Panc1 (cell line): ENCODE measurements at regions not wholly inside any gene's neighbourhood (a gene's known extent, or its start where the extent isn't known, plus 50 kb on each side); places are given as distances from the start of the nearest gene placed in this dataset.
A peak's percentile ranks its signal among the peaks of the same experiment; 100 is the strongest.

Experiments
- ATAC-seq: fragments of 200-7000 bp; cut with Tn5 transposase; 2 replicates; pipeline ENCODE4 v1.9.1; 2020; ENCODE audit warnings: mild to moderate bottlenecking, moderate library complexity
- BruUV-seq: library from RNA; stranded (reverse); fragments of 400-500 nt; replicated peaks from 2 replicates; lab custom pipeline; 2021; lab: Mats Ljungman, UMichigan
- CTCF ChIA-PET: fragments of 300-600 bp; sonication (Branson Sonifier 250); formaldehyde crosslinking; loops from one replicate; lab custom pipeline; 2022; ENCODE audit warnings: antibody characterized with exemption; lab: Charles Lee
- POLR2A ChIA-PET: fragments of 300-600 bp; sonication (Branson Sonifier 250); formaldehyde crosslinking; loops from one replicate; lab custom pipeline; 2022; ENCODE audit warnings: antibody characterized with exemption; lab: Charles Lee
- DNase-seq: peaks from one replicate; pipeline ENCODE4 v3.0.0-alpha.2; 2010; ENCODE audit warnings: low read depth, low spot score
- H3K27ac ChIP-seq: 2 replicates; pipeline ENCODE4 v1.5.1; 2011; ENCODE audit warnings: mild to moderate bottlenecking, low read length, inconsistent platforms
- H3K27me3 ChIP-seq: fragments of 200-500 bp; sonication (Bioruptor generic); 2 replicates; pipeline ENCODE4 v1.6.0; 2014; ENCODE audit warnings: low read length, inconsistent platforms; ENCODE audit not compliant: control insufficient read depth, insufficient read depth
- H3K36me3 ChIP-seq: fragments of 200-500 bp; sonication (Bioruptor generic); 2 replicates; pipeline ENCODE4 v1.5.1; 2014; ENCODE audit warnings: inconsistent platforms, mild to moderate bottlenecking, low read length, moderate library complexity; ENCODE audit not compliant: control insufficient read depth, insufficient read depth
- H3K4me1 ChIP-seq: 2 replicates; pipeline ENCODE4 v1.5.1; 2011; ENCODE audit warnings: inconsistent platforms, mild to moderate bottlenecking, low read length, moderate library complexity; ENCODE audit not compliant: control insufficient read depth, insufficient read depth
- H3K4me3 ChIP-seq, 2 experiments: 2 replicates each; pipeline ENCODE4 v1.5.1; 2011 to 2012; ENCODE audit warnings: low read depth in 2 of 2, low read length in 2 of 2, mild to moderate bottlenecking in 2 of 2, inconsistent platforms in 1 of 2, moderate library complexity in 1 of 2
- H3K9me3 ChIP-seq: fragments of 200-500 bp; sonication (Bioruptor generic); 2 replicates; pipeline ENCODE4 v1.5.1; 2014; ENCODE audit warnings: low read depth, mild to moderate bottlenecking, inconsistent platforms, low read length, moderate library complexity; ENCODE audit not compliant: control insufficient read depth, insufficient read depth
- POLR2AphosphoS5 ChIP-seq: IDR thresholded peaks from 2 replicates; pipeline ENCODE4 v1.6.1; 2012; ENCODE audit warnings: mild to moderate bottlenecking, low read depth, low read length, moderate library complexity
- SIN3A ChIP-seq: IDR thresholded peaks from 2 replicates; pipeline ENCODE4 v1.6.1; 2012; ENCODE audit warnings: low read depth, mild to moderate bottlenecking, low read length, moderate library complexity, borderline replicate concordance; ENCODE audit not compliant: insufficient read depth
- TCF7L2 ChIP-seq: IDR thresholded peaks from 2 replicates; pipeline ENCODE4 v1.6.1; 2011; ENCODE audit warnings: mild to moderate bottlenecking, low read depth, low read length, inconsistent platforms
- in situ Hi-C: cut with HindIII; loops from 2 replicates; pipeline ENCODE4 v1.10.0; 2016; ENCODE audit warnings: low sequenced_read_pairs, low pct_unique_long_range_greater_than_20kb
- intact Hi-C: fragments of 100-400 bp; cut with micrococcal nuclease; formaldehyde crosslinking; loops from one replicate; pipeline ENCODE4 v1.10.0; 2022; ENCODE audit not compliant: unreplicated experiment
- TF ChIP-seq, protein P1 (sequence below), 2 experiments: IDR thresholded peaks; 2 replicates each; pipeline ENCODE4 v1.6.1; 2011 to 2012; ENCODE audit warnings: low read depth in 2 of 2, control low read depth in 1 of 2, low read length in 1 of 2, mild to moderate bottlenecking in 1 of 2, moderate library complexity in 1 of 2; ENCODE audit not compliant: insufficient read depth in 1 of 2
- TF ChIP-seq, protein P2 (sequence below): fragments of 450-650 bp; IDR thresholded peaks from 2 replicates; pipeline ENCODE4 v1.5.1; 2017; ENCODE audit warnings: mild to moderate bottlenecking

- Histone ChIP-seq H3K27ac (no peak overlapping the region), H3K27me3 (no peaks in the 10 kb centered on the region), H3K4me1 (no peaks in the 10 kb centered on the region), H3K36me3 (no peaks in the 10 kb centered on the region), H3K9me3 (no peaks in the 10 kb centered on the region), H3K4me3 (no peak overlapping the region)
- no peak for TF ChIP-seq POLR2AphosphoS5
- TF ChIP-seq, protein P1, sequence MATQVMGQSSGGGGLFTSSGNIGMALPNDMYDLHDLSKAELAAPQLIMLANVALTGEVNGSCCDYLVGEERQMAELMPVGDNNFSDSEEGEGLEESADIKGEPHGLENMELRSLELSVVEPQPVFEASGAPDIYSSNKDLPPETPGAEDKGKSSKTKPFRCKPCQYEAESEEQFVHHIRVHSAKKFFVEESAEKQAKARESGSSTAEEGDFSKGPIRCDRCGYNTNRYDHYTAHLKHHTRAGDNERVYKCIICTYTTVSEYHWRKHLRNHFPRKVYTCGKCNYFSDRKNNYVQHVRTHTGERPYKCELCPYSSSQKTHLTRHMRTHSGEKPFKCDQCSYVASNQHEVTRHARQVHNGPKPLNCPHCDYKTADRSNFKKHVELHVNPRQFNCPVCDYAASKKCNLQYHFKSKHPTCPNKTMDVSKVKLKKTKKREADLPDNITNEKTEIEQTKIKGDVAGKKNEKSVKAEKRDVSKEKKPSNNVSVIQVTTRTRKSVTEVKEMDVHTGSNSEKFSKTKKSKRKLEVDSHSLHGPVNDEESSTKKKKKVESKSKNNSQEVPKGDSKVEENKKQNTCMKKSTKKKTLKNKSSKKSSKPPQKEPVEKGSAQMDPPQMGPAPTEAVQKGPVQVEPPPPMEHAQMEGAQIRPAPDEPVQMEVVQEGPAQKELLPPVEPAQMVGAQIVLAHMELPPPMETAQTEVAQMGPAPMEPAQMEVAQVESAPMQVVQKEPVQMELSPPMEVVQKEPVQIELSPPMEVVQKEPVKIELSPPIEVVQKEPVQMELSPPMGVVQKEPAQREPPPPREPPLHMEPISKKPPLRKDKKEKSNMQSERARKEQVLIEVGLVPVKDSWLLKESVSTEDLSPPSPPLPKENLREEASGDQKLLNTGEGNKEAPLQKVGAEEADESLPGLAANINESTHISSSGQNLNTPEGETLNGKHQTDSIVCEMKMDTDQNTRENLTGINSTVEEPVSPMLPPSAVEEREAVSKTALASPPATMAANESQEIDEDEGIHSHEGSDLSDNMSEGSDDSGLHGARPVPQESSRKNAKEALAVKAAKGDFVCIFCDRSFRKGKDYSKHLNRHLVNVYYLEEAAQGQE (IDR thresholded peaks at IDR 0.05; ENCODE audit: insufficient read depth in 1 of 2, low read depth in 2 of 2, low read length in 1 of 2): no peak
- TF ChIP-seq TCF7L2: no peak
- TF ChIP-seq, protein P2, sequence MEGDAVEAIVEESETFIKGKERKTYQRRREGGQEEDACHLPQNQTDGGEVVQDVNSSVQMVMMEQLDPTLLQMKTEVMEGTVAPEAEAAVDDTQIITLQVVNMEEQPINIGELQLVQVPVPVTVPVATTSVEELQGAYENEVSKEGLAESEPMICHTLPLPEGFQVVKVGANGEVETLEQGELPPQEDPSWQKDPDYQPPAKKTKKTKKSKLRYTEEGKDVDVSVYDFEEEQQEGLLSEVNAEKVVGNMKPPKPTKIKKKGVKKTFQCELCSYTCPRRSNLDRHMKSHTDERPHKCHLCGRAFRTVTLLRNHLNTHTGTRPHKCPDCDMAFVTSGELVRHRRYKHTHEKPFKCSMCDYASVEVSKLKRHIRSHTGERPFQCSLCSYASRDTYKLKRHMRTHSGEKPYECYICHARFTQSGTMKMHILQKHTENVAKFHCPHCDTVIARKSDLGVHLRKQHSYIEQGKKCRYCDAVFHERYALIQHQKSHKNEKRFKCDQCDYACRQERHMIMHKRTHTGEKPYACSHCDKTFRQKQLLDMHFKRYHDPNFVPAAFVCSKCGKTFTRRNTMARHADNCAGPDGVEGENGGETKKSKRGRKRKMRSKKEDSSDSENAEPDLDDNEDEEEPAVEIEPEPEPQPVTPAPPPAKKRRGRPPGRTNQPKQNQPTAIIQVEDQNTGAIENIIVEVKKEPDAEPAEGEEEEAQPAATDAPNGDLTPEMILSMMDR: no peak
- TF ChIP-seq SIN3A: no peak
- ChIA-PET CTCF (no interaction called here), POLR2A (no interaction called here)
- BruUV-seq: no TSS peak
- ATAC-seq (no peak), DNase-seq (no peak)
- in situ Hi-C loops (no loop called here), intact Hi-C loops (loop anchor here (10.0 kb wide), 1 partner anchor 361 kb away; no protein-coding TSS in a partner anchor)
Observed at GRCh38 chr12:88634008-88634407, 53.7 kb upstream of the KITLG start.

DNA sequence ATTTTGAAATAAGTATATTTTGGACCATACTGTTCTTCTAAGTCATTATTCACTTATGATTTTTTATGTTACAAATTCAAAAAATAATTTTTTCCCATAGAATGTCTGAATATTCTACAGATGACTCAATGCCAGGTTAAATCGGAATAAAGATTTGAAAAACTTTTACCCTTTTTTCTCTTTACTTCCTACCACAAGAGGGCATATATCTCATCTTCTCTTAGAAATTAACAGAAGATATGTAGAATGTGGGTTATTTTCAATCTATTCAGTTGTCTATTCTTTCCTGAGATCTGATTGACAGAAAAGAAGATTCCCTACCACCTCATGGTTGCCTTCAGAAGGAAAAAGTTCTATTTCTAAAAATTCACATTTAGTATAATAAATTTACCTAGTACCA, 53.0 kb upstream of the KITLG start:
- DNase-seq (no peak), ATAC-seq (no peak)
- H3K4me3 ChIP-seq: no peak overlapping the region
- BruUV-seq: no TSS peak
- no peak overlapping the region for H3K27ac ChIP-seq
- CTCF ChIA-PET: no interaction called here
- no peaks in the 10 kb centered on the region for H3K36me3 ChIP-seq
- TF ChIP-seq, protein P1 (IDR thresholded peaks at IDR 0.05; ENCODE audit: insufficient read depth in 1 of 2, low read depth in 2 of 2, low read length in 1 of 2): no peak
- TF ChIP-seq, protein P2: peak; percentile 29; the same call in 1 of the 2 replicates
- intact Hi-C loops: loop anchor here (10.0 kb wide), 1 partner anchor 361 kb away; no protein-coding TSS in a partner anchor
- H3K27me3 ChIP-seq: no peaks in the 10 kb centered on the region
- in situ Hi-C loops: no loop called here
- no peaks in the 10 kb centered on the region for H3K4me1 ChIP-seq
- H3K9me3 ChIP-seq: no peaks in the 10 kb centered on the region
- POLR2A ChIA-PET: no interaction called here
